Thyroid gland (tissue), 4 donors: ENCODE measurements at regions not wholly inside any gene's neighbourhood (a gene's known extent, or its start where the extent isn't known, plus 50 kb on each side); places are given as distances from the start of the nearest gene placed in this dataset.

Experiments
- CTCF ChIP-seq, 6 experiments: fragments of 200-600 bp in 3 of 6; fragments of 450-650 bp in 3 of 6; sonication (generic) in 3 of 6; IDR thresholded peaks; one replicate each; pipeline ENCODE4 v1.5.1; 2016 to 2019; ENCODE audit warnings: antibody characterized with exemption in 6 of 6, mild to moderate bottlenecking in 2 of 6, inconsistent platforms in 1 of 6, moderate library complexity in 1 of 6
- POLR2A ChIP-seq, 2 donors: fragments of 450-650 bp; IDR thresholded peaks; one replicate each; pipeline ENCODE4 v1.6.1; 2017; ENCODE audit warnings: antibody characterized with exemption in 2 of 2, mild to moderate bottlenecking in 2 of 2, moderate library complexity in 1 of 2

- no peak for TF ChIP-seq CTCF (IDR thresholded peaks at IDR 0.05)
- TF ChIP-seq POLR2A (IDR thresholded peaks at IDR 0.05), result no peak
Measured at GRCh38 chr6:68082086-68082485, 553.0 kb upstream of the ADGRB3 start.
